Gastroesophageal sphincter (tissue), 3 donors: ENCODE measurements at regions not wholly inside any gene's neighbourhood (a gene's known extent, or its start where the extent isn't known, plus 50 kb on each side); places are given as distances from the start of the nearest gene placed in this dataset.
"Not testable (repeated sequence)": the region's sequence is repeated elsewhere in the genome, so short reads cannot be mapped to it uniquely, and the experiment has no call there.

Experiments
- EP300 ChIP-seq: sonication (generic); formaldehyde crosslinking; IDR thresholded peaks from one replicate; pipeline ENCODE4 v1.6.1; 2017; ENCODE audit warnings: antibody characterized with exemption, mild to moderate bottlenecking
- POLR2A ChIP-seq, 2 donors: fragments of 450-650 bp; IDR thresholded peaks; one replicate each; pipeline ENCODE4 v1.6.1; 2017; ENCODE audit warnings: antibody characterized with exemption in 2 of 2, mild to moderate bottlenecking in 2 of 2, moderate library complexity in 1 of 2
- POLR2AphosphoS5 ChIP-seq: sonication (generic); formaldehyde crosslinking; IDR thresholded peaks from one replicate; pipeline ENCODE4 v1.6.1; 2017; ENCODE audit warnings: antibody characterized with exemption
- TF ChIP-seq, protein P1 (sequence below), 4 experiments: fragments of 200-600 bp in 2 of 4; fragments of 450-650 bp in 2 of 4; sonication (generic) in 1 of 4; IDR thresholded peaks; one replicate each; pipeline ENCODE4 v1.5.1; 2017 to 2019; ENCODE audit warnings: antibody characterized with exemption in 4 of 4, mild to moderate bottlenecking in 2 of 4, moderate library complexity in 2 of 4

DNA sequence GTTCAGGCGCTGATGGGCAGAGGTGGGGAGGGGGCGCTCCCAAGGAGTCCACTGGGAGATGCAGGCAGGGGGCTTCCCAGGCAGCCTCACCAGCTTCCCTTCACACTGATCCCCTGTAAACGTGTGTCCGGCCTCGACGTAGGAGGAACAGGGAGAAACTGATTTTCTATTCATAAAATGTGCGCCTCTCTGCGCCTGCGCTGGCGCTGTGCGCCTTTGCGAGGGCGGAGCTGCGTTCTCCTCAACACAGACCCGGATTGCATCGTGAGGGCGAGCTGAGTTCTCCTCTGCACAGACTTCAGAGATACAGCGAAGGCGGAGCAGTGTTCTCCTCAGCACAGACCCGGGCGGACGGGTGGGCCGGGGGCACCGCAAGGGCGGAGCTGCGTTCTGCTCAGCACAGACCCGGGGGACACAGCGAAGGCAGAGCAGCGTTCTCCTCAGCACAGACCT, 259.1 kb downstream of the GOLGA6L6 start:
- TF ChIP-seq, protein P1, sequence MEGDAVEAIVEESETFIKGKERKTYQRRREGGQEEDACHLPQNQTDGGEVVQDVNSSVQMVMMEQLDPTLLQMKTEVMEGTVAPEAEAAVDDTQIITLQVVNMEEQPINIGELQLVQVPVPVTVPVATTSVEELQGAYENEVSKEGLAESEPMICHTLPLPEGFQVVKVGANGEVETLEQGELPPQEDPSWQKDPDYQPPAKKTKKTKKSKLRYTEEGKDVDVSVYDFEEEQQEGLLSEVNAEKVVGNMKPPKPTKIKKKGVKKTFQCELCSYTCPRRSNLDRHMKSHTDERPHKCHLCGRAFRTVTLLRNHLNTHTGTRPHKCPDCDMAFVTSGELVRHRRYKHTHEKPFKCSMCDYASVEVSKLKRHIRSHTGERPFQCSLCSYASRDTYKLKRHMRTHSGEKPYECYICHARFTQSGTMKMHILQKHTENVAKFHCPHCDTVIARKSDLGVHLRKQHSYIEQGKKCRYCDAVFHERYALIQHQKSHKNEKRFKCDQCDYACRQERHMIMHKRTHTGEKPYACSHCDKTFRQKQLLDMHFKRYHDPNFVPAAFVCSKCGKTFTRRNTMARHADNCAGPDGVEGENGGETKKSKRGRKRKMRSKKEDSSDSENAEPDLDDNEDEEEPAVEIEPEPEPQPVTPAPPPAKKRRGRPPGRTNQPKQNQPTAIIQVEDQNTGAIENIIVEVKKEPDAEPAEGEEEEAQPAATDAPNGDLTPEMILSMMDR (IDR thresholded peaks at IDR 0.05), result not testable (repeated sequence)
- not testable (repeated sequence) for TF ChIP-seq POLR2AphosphoS5; POLR2A (IDR thresholded peaks at IDR 0.05); EP300
